Body of pancreas (tissue), 4 donors: ENCODE measurements at regions not wholly inside any gene's neighbourhood (a gene's known extent, or its start where the extent isn't known, plus 50 kb on each side); places are given as distances from the start of the nearest gene placed in this dataset.

ENCODE experiments used
- POLR2A ChIP-seq, 3 donors: fragments of 450-650 bp; IDR thresholded peaks; one replicate each; pipeline ENCODE4 v1.6.1; 2016; ENCODE audit warnings: antibody characterized with exemption in 3 of 3, mild to moderate bottlenecking in 2 of 3
- TF ChIP-seq, protein P1 (sequence below), 7 experiments: fragments of 450-650 bp in 4 of 7; fragments of 200-600 bp in 3 of 7; sonication (generic) in 3 of 7; IDR thresholded peaks; one replicate each; pipeline ENCODE4 v1.5.1; 2016 to 2019; ENCODE audit warnings: antibody characterized with exemption in 7 of 7

DNA sequence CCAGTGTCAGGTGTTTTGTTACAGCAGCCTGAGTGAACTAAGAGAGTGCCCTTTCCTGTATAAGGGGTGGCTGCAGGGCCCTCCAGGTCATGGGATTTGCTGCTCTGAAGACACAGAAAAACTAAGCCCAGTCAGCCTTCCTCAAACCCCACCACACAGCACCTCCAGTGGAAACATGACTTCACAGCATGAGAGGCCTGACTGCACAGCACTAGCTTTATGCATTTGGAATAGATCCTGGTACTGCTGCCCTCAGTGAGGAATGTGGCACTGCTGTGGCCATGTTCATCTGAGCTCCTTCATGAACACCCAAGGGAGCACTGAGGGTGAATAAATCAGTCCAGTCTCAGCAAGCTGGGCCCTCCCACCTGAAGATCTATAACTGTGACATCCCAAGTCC, 296.1 kb upstream of the FOXQ1 start:
- TF ChIP-seq, protein P1, sequence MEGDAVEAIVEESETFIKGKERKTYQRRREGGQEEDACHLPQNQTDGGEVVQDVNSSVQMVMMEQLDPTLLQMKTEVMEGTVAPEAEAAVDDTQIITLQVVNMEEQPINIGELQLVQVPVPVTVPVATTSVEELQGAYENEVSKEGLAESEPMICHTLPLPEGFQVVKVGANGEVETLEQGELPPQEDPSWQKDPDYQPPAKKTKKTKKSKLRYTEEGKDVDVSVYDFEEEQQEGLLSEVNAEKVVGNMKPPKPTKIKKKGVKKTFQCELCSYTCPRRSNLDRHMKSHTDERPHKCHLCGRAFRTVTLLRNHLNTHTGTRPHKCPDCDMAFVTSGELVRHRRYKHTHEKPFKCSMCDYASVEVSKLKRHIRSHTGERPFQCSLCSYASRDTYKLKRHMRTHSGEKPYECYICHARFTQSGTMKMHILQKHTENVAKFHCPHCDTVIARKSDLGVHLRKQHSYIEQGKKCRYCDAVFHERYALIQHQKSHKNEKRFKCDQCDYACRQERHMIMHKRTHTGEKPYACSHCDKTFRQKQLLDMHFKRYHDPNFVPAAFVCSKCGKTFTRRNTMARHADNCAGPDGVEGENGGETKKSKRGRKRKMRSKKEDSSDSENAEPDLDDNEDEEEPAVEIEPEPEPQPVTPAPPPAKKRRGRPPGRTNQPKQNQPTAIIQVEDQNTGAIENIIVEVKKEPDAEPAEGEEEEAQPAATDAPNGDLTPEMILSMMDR (IDR thresholded peaks at IDR 0.05), result peak in 4 of 7 experiments; percentile 29 to 43 (median 36)
- TF ChIP-seq POLR2A (IDR thresholded peaks at IDR 0.05), result no peak
